ENCODE measurements at regions not wholly inside any gene's neighbourhood (a gene's known extent, or its start where the extent isn't known, plus 50 kb on each side); places are given as distances from the start of the nearest gene placed in this dataset.

- H3K27me3 ChIP-seq: no peaks in the 10 kb centered on the region
- no peak for TF ChIP-seq CTCF (IDR thresholded peaks at IDR 0.05)
- H3K36me3 ChIP-seq: no peaks in the 10 kb centered on the region
- no peaks in the 10 kb centered on the region for H3K4me1 ChIP-seq
- DNase-seq (ENCODE audit: low spot score): no peak
- H3K9me3 ChIP-seq: no peaks in the 10 kb centered on the region
- no peak overlapping the region for H3K4me3 ChIP-seq
- H3K27ac ChIP-seq: no peak overlapping the region
Measured at GRCh38 chr5:167254132-167254531, 1037.3 kb upstream of the WWC1 start.

GRCh38 chr5:167255926-167256325 lies 1035.5 kb upstream of the WWC1 start:
- H3K27me3 ChIP-seq: no peaks in the 10 kb centered on the region
- H3K27ac ChIP-seq: no peak overlapping the region
- no peak for TF ChIP-seq CTCF (IDR thresholded peaks at IDR 0.05)
- H3K9me3 ChIP-seq: no peaks in the 10 kb centered on the region
- no peaks in the 10 kb centered on the region for H3K4me1 ChIP-seq
- DNase-seq (ENCODE audit: low spot score): no peak
- H3K4me3 ChIP-seq: no peak overlapping the region
- H3K36me3 ChIP-seq: no peaks in the 10 kb centered on the region

- DNase-seq (ENCODE audit: low spot score): no peak
- no peaks in the 10 kb centered on the region for H3K27me3 ChIP-seq
Measured at GRCh38 chr5:167259806-167260205, 1031.6 kb upstream of the WWC1 start.

GRCh38 chr5:167261309-167262100 lies 1029.9 kb upstream of the WWC1 start:
- Histone ChIP-seq H3K4me3 (no peak overlapping the region), H3K36me3 (no peaks in the 10 kb centered on the region), H3K27ac (no peak overlapping the region), H3K27me3 (no peaks in the 10 kb centered on the region), H3K9me3 (no peaks in the 10 kb centered on the region), H3K4me1 (no peaks in the 10 kb centered on the region)
- no peak for DNase-seq (ENCODE audit: low spot score)
- TF ChIP-seq CTCF (IDR thresholded peaks at IDR 0.05): no peak

More at GRCh38 chr5:167259806-167260205, 1031.6 kb upstream of the WWC1 start:
- Histone ChIP-seq H3K4me3 (no peak overlapping the region), H3K36me3 (no peaks in the 10 kb centered on the region), H3K27ac (no peak overlapping the region), H3K9me3 (no peaks in the 10 kb centered on the region), H3K4me1 (no peaks in the 10 kb centered on the region)
- TF ChIP-seq CTCF (IDR thresholded peaks at IDR 0.05): no peak

- no peaks in the 10 kb centered on the region for H3K9me3 ChIP-seq
- no peak overlapping the region for H3K4me3 ChIP-seq
- H3K4me1 ChIP-seq: no peaks in the 10 kb centered on the region
- no peak overlapping the region for H3K27ac ChIP-seq
- DNase-seq (ENCODE audit: low spot score): no peak
- H3K27me3 ChIP-seq: no peaks in the 10 kb centered on the region
- TF ChIP-seq CTCF (IDR thresholded peaks at IDR 0.05): no peak
- no peaks in the 10 kb centered on the region for H3K36me3 ChIP-seq
Measured at GRCh38 chr5:167263185-167263584, 1028.3 kb upstream of the WWC1 start.

- H3K4me1 ChIP-seq: no peaks in the 10 kb centered on the region
- no peak for TF ChIP-seq CTCF (IDR thresholded peaks at IDR 0.05)
- H3K4me3 ChIP-seq: no peak overlapping the region
Measured at GRCh38 chr5:167264348-167264747, 1027.1 kb upstream of the WWC1 start.

More at GRCh38 chr5:167264348-167264747, 1027.1 kb upstream of the WWC1 start:
- Histone ChIP-seq H3K9me3 (no peaks in the 10 kb centered on the region), H3K27ac (no peak overlapping the region), H3K27me3 (no peaks in the 10 kb centered on the region), H3K36me3 (no peaks in the 10 kb centered on the region)
- no peak for DNase-seq (ENCODE audit: low spot score)
